HEK293 (cell line): ENCODE measurements at regions not wholly inside any gene's neighbourhood (a gene's known extent, or its start where the extent isn't known, plus 50 kb on each side); places are given as distances from the start of the nearest gene placed in this dataset.

ENCODE experiments used
- CTCF ChIA-PET: fragments of 350-600 bp; formaldehyde crosslinking; extraction: SDS; loops from one replicate; lab custom pipeline; 2021; ENCODE audit warnings: antibody characterized with exemption; lab: Yijun Ruan, JAX
- POLR2A ChIA-PET: fragments of 300-600 bp; formaldehyde crosslinking; extraction: SDS; loops from one replicate; lab custom pipeline; 2020; ENCODE audit warnings: antibody characterized with exemption, inconsistent platforms; lab: Yijun Ruan, JAX
- H3K27ac ChIP-seq: fragments of 200-500 bp; sonication (Bioruptor generic); 2 replicates; pipeline ENCODE4 v1.5.1; 2014; ENCODE audit warnings: low read depth, low read length, control low read depth, inconsistent platforms; ENCODE audit errors: extremely low read depth
- H3K36me3 ChIP-seq, 2 experiments: fragments of 200-500 bp in 1 of 2; sonication (Bioruptor generic) in 1 of 2; 1 replicate in 1 of 2; 2 replicates in 1 of 2; pipeline ENCODE4 v1.5.1; 2014 to 2017; ENCODE audit warnings: inconsistent platforms in 2 of 2, low read length in 2 of 2; ENCODE audit not compliant: control insufficient read depth in 2 of 2, insufficient read depth in 1 of 2
- H3K4me1 ChIP-seq: fragments of 200-500 bp; sonication (Bioruptor generic); 2 replicates; pipeline ENCODE4 v1.5.1; 2014; ENCODE audit warnings: mild to moderate bottlenecking, low read length, inconsistent platforms; ENCODE audit not compliant: control insufficient read depth, insufficient read depth
- H3K4me3 ChIP-seq: 2 replicates; pipeline ENCODE4 v1.5.1; 2011; ENCODE audit warnings: low read depth, mild to moderate bottlenecking, control low read depth, low read length, moderate library complexity
- H3K9me3 ChIP-seq: fragments of 200-500 bp; sonication (Bioruptor generic); 2 replicates; pipeline ENCODE4 v1.5.1; 2014; ENCODE audit warnings: low read depth, low read length, inconsistent platforms; ENCODE audit not compliant: control insufficient read depth, insufficient read depth
- FEZF1 ChIP-seq: fragments of 450-650 bp; formaldehyde crosslinking; IDR thresholded peaks from 2 replicates; pipeline ENCODE4 v1.5.1; 2016; ENCODE audit warnings: missing biosample characterization, missing genetic modification characterization
- KLF16 ChIP-seq: fragments of 450-650 bp; formaldehyde crosslinking; IDR thresholded peaks from 2 replicates; pipeline ENCODE4 v1.5.1; 2017; ENCODE audit warnings: missing biosample characterization, missing genetic modification characterization
- OSR2 ChIP-seq: fragments of 450-650 bp; formaldehyde crosslinking; IDR thresholded peaks from 2 replicates; pipeline ENCODE4 v1.5.1; 2016; ENCODE audit warnings: missing biosample characterization, missing genetic modification characterization
- SCRT1 ChIP-seq: fragments of 450-650 bp; formaldehyde crosslinking; IDR thresholded peaks from 2 replicates; pipeline ENCODE4 v1.5.1; 2016; ENCODE audit warnings: missing biosample characterization, missing genetic modification characterization, borderline replicate concordance
- SP7 ChIP-seq: fragments of 450-650 bp; formaldehyde crosslinking; IDR thresholded peaks from 2 replicates; pipeline ENCODE4 v1.5.1; 2016; ENCODE audit warnings: missing biosample characterization, missing genetic modification characterization
- ZFP69B ChIP-seq: fragments of 450-650 bp; formaldehyde crosslinking; IDR thresholded peaks from 2 replicates; pipeline ENCODE4 v1.5.1; 2016; ENCODE audit warnings: missing biosample characterization, missing genetic modification characterization
- ZNF140 ChIP-seq: fragments of 450-650 bp; formaldehyde crosslinking; IDR thresholded peaks from 2 replicates; pipeline ENCODE4 v1.5.1; 2016; ENCODE audit warnings: missing biosample characterization, missing genetic modification characterization
- ZNF16 ChIP-seq: fragments of 450-650 bp; formaldehyde crosslinking; IDR thresholded peaks from 2 replicates; pipeline ENCODE4 v1.5.1; 2016; ENCODE audit warnings: low read depth, missing biosample characterization, missing genetic modification characterization
- ZNF169 ChIP-seq: fragments of 450-650 bp; formaldehyde crosslinking; IDR thresholded peaks from 2 replicates; pipeline ENCODE4 v1.5.1; 2016; ENCODE audit warnings: missing biosample characterization, missing genetic modification characterization
- ZNF274 ChIP-seq, 2 experiments: fragments of 200-500 bp in 1 of 2; fragments of 450-650 bp in 1 of 2; sonication (Bioruptor generic) in 1 of 2; formaldehyde crosslinking in 1 of 2; IDR thresholded peaks; 2 replicates each; pipeline versions ENCODE4 v1.5.1 to v1.6.1; 2014 to 2016; ENCODE audit warnings: borderline replicate concordance in 1 of 2, inconsistent platforms in 1 of 2, low read length in 1 of 2, missing biosample characterization in 1 of 2, missing genetic modification characterization in 1 of 2
- ZNF350 ChIP-seq: fragments of 450-650 bp; formaldehyde crosslinking; IDR thresholded peaks from 2 replicates; pipeline ENCODE4 v1.5.0; 2017; ENCODE audit warnings: missing biosample characterization, mild to moderate bottlenecking, missing genetic modification characterization
- ZNF560 ChIP-seq: fragments of 450-650 bp; formaldehyde crosslinking; IDR thresholded peaks from 2 replicates; pipeline ENCODE4 v1.5.1; 2017; ENCODE audit warnings: missing biosample characterization, missing genetic modification characterization, borderline replicate concordance
- ZNF623 ChIP-seq: fragments of 450-650 bp; formaldehyde crosslinking; IDR thresholded peaks from 2 replicates; pipeline ENCODE4 v1.5.1; 2016; ENCODE audit warnings: missing biosample characterization, missing genetic modification characterization
- ZNF624 ChIP-seq: fragments of 450-650 bp; formaldehyde crosslinking; IDR thresholded peaks from 2 replicates; pipeline ENCODE4 v1.5.1; 2017; ENCODE audit warnings: missing biosample characterization, missing genetic modification characterization
- ZNF664 ChIP-seq: fragments of 450-650 bp; formaldehyde crosslinking; IDR thresholded peaks from 2 replicates; pipeline ENCODE4 v1.5.1; 2016; ENCODE audit warnings: missing biosample characterization, missing genetic modification characterization
- ZNF776 ChIP-seq: fragments of 450-650 bp; formaldehyde crosslinking; IDR thresholded peaks from 2 replicates; pipeline ENCODE4 v1.5.0; 2017; ENCODE audit warnings: missing biosample characterization, missing genetic modification characterization, borderline replicate concordance
- TF ChIP-seq, protein P1 (sequence below): fragments of 450-650 bp; formaldehyde crosslinking; IDR thresholded peaks from 2 replicates; pipeline ENCODE4 v1.5.1; 2017; ENCODE audit warnings: missing biosample characterization, missing genetic modification characterization
- TF ChIP-seq, protein P2 (sequence below): fragments of 450-650 bp; formaldehyde crosslinking; IDR thresholded peaks from 2 replicates; pipeline ENCODE4 v1.5.1; 2017; ENCODE audit warnings: missing biosample characterization, missing genetic modification characterization
- TF ChIP-seq, protein P3 (sequence below): fragments of 450-650 bp; formaldehyde crosslinking; IDR thresholded peaks from 2 replicates; pipeline ENCODE4 v1.5.1; 2016; ENCODE audit warnings: missing biosample characterization, missing genetic modification characterization
- TF ChIP-seq, protein P4 (sequence below): fragments of 450-650 bp; formaldehyde crosslinking; IDR thresholded peaks from 2 replicates; pipeline ENCODE4 v1.5.1; 2016; ENCODE audit warnings: missing biosample characterization, missing genetic modification characterization
- TF ChIP-seq, protein P5 (sequence below): fragments of 450-650 bp; formaldehyde crosslinking; IDR thresholded peaks from 2 replicates; pipeline ENCODE4 v1.5.1; 2016; ENCODE audit warnings: missing biosample characterization, missing genetic modification characterization
- TF ChIP-seq, protein P6 (sequence below): fragments of 450-650 bp; formaldehyde crosslinking; IDR thresholded peaks from 2 replicates; pipeline ENCODE4 v1.5.1; 2016; ENCODE audit warnings: missing biosample characterization, missing genetic modification characterization

DNA sequence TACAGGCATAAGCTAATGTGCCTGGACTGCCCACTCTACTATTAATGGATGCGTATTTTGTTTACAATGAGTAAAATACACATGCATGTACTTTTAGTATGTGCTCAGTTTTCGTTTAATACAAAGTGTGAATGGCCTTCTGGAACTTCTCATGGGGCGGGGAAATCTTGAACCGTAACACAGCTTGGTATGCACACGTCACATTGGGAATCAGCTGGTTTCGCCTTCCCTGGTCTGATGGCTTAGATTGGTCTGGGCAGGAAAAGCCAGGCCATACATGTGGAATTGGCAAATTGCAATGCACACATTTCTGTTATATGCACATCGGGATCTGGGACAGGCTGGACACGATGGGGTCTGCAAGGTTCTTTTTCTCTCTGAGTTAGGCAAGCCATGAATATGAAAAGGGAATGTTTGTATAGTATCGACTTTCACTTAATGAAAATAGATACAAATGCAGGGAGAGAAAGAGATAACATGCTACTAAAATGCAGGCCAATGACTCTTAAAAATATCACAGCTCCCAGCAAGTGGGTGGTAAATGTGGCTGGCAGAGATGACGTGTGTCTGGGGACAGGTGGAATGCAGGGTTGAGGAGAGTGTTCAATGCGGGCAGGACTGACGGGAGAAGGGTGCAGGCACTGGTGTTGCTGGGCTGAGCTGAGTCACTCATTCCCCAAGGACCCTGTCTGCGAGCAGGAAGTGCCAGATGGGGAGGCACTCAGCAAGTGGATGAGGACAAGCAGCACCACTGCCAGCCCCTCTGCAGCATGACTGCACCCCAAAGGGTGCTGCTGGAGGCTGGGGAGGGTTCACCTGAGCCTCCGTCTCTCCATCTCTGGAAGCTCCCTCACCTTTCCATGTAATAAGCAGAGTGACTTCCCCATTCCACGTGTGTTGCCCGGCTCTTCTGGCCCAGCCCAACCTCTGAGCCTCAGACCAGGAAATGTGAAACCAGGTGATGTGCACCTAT lies 204.0 kb upstream of the GPR12 start:
- ChIA-PET POLR2A (interaction anchor here (1.1 kb wide), 1 partner anchor 18 kb away, joined by 3 read pairs; no protein-coding TSS in a partner anchor), CTCF (no interaction called here)
- no peak overlapping the region for H3K4me3 ChIP-seq
- no peaks in the 10 kb centered on the region for H3K36me3 ChIP-seq
- H3K4me1 ChIP-seq: peaks cover 17% of the 10 kb centered on the region
- H3K9me3 ChIP-seq: no peaks in the 10 kb centered on the region
- H3K27ac ChIP-seq: peak overlapping the region; percentile 64; the same call in 1 of the 2 replicates
- TF ChIP-seq, protein P1, sequence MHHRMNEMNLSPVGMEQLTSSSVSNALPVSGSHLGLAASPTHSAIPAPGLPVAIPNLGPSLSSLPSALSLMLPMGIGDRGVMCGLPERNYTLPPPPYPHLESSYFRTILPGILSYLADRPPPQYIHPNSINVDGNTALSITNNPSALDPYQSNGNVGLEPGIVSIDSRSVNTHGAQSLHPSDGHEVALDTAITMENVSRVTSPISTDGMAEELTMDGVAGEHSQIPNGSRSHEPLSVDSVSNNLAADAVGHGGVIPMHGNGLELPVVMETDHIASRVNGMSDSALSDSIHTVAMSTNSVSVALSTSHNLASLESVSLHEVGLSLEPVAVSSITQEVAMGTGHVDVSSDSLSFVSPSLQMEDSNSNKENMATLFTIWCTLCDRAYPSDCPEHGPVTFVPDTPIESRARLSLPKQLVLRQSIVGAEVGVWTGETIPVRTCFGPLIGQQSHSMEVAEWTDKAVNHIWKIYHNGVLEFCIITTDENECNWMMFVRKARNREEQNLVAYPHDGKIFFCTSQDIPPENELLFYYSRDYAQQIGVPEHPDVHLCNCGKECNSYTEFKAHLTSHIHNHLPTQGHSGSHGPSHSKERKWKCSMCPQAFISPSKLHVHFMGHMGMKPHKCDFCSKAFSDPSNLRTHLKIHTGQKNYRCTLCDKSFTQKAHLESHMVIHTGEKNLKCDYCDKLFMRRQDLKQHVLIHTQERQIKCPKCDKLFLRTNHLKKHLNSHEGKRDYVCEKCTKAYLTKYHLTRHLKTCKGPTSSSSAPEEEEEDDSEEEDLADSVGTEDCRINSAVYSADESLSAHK (tag by site-specific recombination): no peak
- TF ChIP-seq ZNF169 (tag by site-specific recombination) (no peak), ZFP69B (tag by site-specific recombination) (no peak), ZNF776 (tag by site-specific recombination) (no peak), ZNF560 (tag by site-specific recombination) (no peak), OSR2 (tag by site-specific recombination) (peak; percentile 48), ZNF16 (tag by site-specific recombination) (no peak), ZNF350 (tag by site-specific recombination) (no peak), ZNF624 (tag by site-specific recombination) (no peak), ZNF664 (tag by site-specific recombination) (0 out of 2 replicates have a peak, but pooled peaks have one; percentile 28), SP7 (peak; percentile 74), KLF16 (tag by site-specific recombination) (0 out of 2 replicates have a peak, but pooled peaks have one; percentile 30), ZNF623 (no peak), ZNF140 (no peak), SCRT1 (tag by site-specific recombination) (peak; percentile 63; the same call in 1 of the 2 replicates), ZNF274 (IDR thresholded peaks at IDR 0.05; ENCODE audit: low read length) (no peak), ZNF274 (tag by site-specific recombination; IDR thresholded peaks at IDR 0.05; ENCODE audit: borderline replicate concordance) (no peak), FEZF1 (peak; percentile 75)
- TF ChIP-seq, protein P2, sequence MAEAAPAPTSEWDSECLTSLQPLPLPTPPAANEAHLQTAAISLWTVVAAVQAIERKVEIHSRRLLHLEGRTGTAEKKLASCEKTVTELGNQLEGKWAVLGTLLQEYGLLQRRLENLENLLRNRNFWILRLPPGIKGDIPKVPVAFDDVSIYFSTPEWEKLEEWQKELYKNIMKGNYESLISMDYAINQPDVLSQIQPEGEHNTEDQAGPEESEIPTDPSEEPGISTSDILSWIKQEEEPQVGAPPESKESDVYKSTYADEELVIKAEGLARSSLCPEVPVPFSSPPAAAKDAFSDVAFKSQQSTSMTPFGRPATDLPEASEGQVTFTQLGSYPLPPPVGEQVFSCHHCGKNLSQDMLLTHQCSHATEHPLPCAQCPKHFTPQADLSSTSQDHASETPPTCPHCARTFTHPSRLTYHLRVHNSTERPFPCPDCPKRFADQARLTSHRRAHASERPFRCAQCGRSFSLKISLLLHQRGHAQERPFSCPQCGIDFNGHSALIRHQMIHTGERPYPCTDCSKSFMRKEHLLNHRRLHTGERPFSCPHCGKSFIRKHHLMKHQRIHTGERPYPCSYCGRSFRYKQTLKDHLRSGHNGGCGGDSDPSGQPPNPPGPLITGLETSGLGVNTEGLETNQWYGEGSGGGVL (tag by site-specific recombination): 0 out of 2 replicates have a peak, but pooled peaks have one; percentile 36
- TF ChIP-seq, protein P3, sequence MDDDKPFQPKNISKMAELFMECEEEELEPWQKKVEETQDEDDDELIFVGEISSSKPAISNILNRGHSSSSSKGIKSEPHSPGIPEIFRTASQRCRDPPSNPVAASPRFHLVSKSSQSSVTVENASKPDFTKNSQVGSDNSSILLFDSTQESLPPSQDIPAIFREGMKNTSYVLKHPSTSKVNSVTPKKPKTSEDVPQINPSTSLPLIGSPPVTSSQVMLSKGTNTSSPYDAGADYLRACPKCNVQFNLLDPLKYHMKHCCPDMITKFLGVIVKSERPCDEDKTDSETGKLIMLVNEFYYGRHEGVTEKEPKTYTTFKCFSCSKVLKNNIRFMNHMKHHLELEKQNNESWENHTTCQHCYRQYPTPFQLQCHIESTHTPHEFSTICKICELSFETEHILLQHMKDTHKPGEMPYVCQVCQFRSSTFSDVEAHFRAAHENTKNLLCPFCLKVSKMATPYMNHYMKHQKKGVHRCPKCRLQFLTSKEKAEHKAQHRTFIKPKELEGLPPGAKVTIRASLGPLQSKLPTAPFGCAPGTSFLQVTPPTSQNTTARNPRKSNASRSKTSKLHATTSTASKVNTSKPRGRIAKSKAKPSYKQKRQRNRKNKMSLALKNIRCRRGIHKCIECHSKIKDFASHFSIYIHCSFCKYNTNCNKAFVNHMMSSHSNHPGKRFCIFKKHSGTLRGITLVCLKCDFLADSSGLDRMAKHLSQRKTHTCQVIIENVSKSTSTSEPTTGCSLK (tag by site-specific recombination): no peak
- TF ChIP-seq, protein P4, sequence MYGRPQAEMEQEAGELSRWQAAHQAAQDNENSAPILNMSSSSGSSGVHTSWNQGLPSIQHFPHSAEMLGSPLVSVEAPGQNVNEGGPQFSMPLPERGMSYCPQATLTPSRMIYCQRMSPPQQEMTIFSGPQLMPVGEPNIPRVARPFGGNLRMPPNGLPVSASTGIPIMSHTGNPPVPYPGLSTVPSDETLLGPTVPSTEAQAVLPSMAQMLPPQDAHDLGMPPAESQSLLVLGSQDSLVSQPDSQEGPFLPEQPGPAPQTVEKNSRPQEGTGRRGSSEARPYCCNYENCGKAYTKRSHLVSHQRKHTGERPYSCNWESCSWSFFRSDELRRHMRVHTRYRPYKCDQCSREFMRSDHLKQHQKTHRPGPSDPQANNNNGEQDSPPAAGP (tag by site-specific recombination): no peak
- TF ChIP-seq, protein P5, sequence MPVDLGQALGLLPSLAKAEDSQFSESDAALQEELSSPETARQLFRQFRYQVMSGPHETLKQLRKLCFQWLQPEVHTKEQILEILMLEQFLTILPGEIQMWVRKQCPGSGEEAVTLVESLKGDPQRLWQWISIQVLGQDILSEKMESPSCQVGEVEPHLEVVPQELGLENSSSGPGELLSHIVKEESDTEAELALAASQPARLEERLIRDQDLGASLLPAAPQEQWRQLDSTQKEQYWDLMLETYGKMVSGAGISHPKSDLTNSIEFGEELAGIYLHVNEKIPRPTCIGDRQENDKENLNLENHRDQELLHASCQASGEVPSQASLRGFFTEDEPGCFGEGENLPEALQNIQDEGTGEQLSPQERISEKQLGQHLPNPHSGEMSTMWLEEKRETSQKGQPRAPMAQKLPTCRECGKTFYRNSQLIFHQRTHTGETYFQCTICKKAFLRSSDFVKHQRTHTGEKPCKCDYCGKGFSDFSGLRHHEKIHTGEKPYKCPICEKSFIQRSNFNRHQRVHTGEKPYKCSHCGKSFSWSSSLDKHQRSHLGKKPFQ (tag by site-specific recombination): no peak
- TF ChIP-seq, protein P6, sequence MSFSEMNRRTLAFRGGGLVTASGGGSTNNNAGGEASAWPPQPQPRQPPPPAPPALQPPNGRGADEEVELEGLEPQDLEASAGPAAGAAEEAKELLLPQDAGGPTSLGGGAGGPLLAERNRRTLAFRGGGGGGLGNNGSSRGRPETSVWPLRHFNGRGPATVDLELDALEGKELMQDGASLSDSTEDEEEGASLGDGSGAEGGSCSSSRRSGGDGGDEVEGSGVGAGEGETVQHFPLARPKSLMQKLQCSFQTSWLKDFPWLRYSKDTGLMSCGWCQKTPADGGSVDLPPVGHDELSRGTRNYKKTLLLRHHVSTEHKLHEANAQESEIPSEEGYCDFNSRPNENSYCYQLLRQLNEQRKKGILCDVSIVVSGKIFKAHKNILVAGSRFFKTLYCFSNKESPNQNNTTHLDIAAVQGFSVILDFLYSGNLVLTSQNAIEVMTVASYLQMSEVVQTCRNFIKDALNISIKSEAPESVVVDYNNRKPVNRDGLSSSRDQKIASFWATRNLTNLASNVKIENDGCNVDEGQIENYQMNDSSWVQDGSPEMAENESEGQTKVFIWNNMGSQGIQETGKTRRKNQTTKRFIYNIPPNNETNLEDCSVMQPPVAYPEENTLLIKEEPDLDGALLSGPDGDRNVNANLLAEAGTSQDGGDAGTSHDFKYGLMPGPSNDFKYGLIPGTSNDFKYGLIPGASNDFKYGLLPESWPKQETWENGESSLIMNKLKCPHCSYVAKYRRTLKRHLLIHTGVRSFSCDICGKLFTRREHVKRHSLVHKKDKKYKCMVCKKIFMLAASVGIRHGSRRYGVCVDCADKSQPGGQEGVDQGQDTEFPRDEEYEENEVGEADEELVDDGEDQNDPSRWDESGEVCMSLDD (tag by site-specific recombination): peak; percentile 38; the same call in 1 of the 2 replicates
